Heart left ventricle (tissue), 16 donors: ENCODE measurements at regions not wholly inside any gene's neighbourhood (a gene's known extent, or its start where the extent isn't known, plus 50 kb on each side); places are given as distances from the start of the nearest gene placed in this dataset.
A peak's percentile ranks its signal among the peaks of the same experiment; 100 is the strongest.

Experiments
- ATAC-seq, 4 donors: fragments of 200-7000 bp; cut with Tn5 transposase; one replicate each; pipeline ENCODE4 v1.9.1; 2020 to 2022; ENCODE audit warnings: moderate library complexity in 4 of 4, mild to moderate bottlenecking in 3 of 4, moderate number of reproducible peaks in 1 of 4
- DNase-seq, 5 donors: peaks; one replicate each; pipeline ENCODE4 v3.0.0-alpha.2; 2020
- H3K27ac ChIP-seq, 12 donors: fragments of 200-600 bp; sonication (generic) in 4 of 12; one replicate each; pipeline versions ENCODE4 v1.5.0 to v1.8.0; 2016 to 2022; ENCODE audit warnings: mild to moderate bottlenecking in 2 of 12
- H3K27me3 ChIP-seq, 9 donors: fragments of 200-600 bp; sonication (generic) in 2 of 9; one replicate each; pipeline versions ENCODE4 v1.5.1 to v1.8.0; 2016 to 2022; ENCODE audit warnings: mild to moderate bottlenecking in 3 of 9
- H3K36me3 ChIP-seq, 9 donors: fragments of 200-600 bp; sonication (generic) in 2 of 9; one replicate each; pipeline versions ENCODE4 v1.5.0 to v1.8.0; 2018 to 2022; ENCODE audit warnings: mild to moderate bottlenecking in 2 of 9
- H3K4me1 ChIP-seq, 12 donors: fragments of 200-600 bp; sonication (generic) in 4 of 12; one replicate each; pipeline versions ENCODE4 v1.5.0 to v1.8.0; 2016 to 2022; ENCODE audit warnings: mild to moderate bottlenecking in 3 of 12
- H3K4me3 ChIP-seq, 12 donors: fragments of 200-600 bp; sonication (generic) in 4 of 12; one replicate each; pipeline versions ENCODE4 v1.5.0 to v1.8.0; 2017 to 2022; ENCODE audit warnings: mild to moderate bottlenecking in 9 of 12, moderate library complexity in 4 of 12
- H3K9me3 ChIP-seq, 12 donors: fragments of 200-600 bp; sonication (generic) in 4 of 12; one replicate each; pipeline versions ENCODE4 v1.5.0 to v1.8.0; 2016 to 2022; ENCODE audit warnings: mild to moderate bottlenecking in 1 of 12
- CTCF ChIP-seq, 12 donors: fragments of 200-600 bp; sonication (generic) in 4 of 12; IDR thresholded peaks; one replicate each; pipeline versions ENCODE4 v1.5.0 to v1.8.0; 2018 to 2022; ENCODE audit warnings: antibody characterized with exemption in 12 of 12, mild to moderate bottlenecking in 5 of 12
- POLR2A ChIP-seq, 2 donors: fragments of 450-650 bp; IDR thresholded peaks; one replicate each; pipeline ENCODE4 v1.6.1; 2017; ENCODE audit warnings: antibody characterized with exemption in 2 of 2, mild to moderate bottlenecking in 2 of 2, moderate library complexity in 2 of 2
- WGBS, 4 donors: extraction: QIAGEN DNeasy Blood & Tissue Kit in 2 of 4; methylation state at CpG; one replicate each; pipeline versions ENCODE4 v1.1.5 to v1.1.7; 2013 to 2018; 5-methylcytosine and 5-hydroxymethylcytosine counted together
- intact Hi-C, 10 donors: fragments of 100-400 bp; cut with DNase I; formaldehyde crosslinking; loops; one replicate each; pipeline versions ENCODE4 v1.11.1 to v1.14.2; 2022
- donor health status: ischemic (EF 13 %, LVEDD 7.1; RV severe dilation, severe dysfunction).
- donor health status: healthy with polysubstance abuse.
- donor health status: DM: no; HTN: yes; CAD: no.
- donor health status: DM: no; HTN: no; CAD: no.
- donor health status: ischemic (EF 25% LVEDD 6.9; RV normal size, moderate dysfunction).
- donor health status: ischemic (EF 25% LVEDD 5.7; RV mildly dilated, moderate dysfunction).
- donor health status: healthy.
- donor health status: DM: yes; HTN: yes; CAD: no.
- donor health status: ischemic (EF 35%, LVEDD 5.7; RV mildly dilated, moderate dysfunction).
- donor health status: nonischemic (EF 11% LVEDD 7.7; RV severe dilation, severe dysfunction).
- donor health status: DM: yes; HTN: yes; CAD: no.
- donor health status: PGD.
- donor health status: ischemic (EF 29% LVEDD 5.4; RV normal size, mild dysfunction).
- donor health status: nonischemic (EF 23%, LVEDD 6.1; RV moderate dilation, normal function).

DNA sequence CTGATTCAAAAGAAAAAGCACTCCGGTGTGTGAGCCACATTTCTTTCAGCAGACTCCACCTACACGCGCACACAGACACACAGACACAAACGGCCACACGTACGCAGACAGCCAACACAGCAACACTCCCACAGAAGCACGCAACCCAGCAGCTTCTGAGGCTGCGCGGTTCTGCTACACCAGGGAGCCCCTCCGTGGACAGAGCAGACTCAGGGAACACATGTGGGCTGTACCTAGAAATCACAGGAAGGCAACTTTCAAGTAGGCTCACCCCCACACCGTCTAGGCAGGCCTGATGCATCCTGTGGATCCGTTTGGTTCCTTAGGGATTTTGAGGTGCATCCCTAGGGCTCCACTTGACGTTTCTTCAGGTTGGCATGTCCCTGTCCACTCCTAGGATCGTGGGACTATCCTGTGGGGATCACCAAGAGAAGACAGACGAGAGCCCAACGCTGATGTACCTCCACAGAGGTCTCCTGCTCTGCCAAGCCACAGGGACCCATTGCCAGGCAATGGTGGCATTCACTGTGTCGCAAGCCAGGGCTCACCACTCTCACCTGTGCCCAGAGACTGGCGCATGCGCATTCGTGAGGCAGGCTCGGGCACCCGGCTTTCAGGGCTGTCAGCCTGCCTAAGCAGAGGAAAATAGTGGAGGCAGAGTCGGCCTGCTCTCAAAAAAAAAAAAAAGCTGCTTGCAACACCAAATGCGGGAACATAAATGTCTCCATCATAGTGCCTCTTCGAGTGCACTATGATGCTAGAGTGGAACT lies 2333.3 kb downstream of the TP53TG3F start:
- 75 to 80% (median 75%) methylated on average over 23 to 25 of the region's 25 CpGs for WGBS, 4 donors
- no peaks in the 10 kb centered on the region for H3K4me1 ChIP-seq
- H3K36me3 ChIP-seq: no peaks in the 10 kb centered on the region
- H3K9me3 ChIP-seq: peaks cover 0 to 30% (median 0%) of the 10 kb centered on the region in 12 donors
- no peak overlapping the region for H3K27ac ChIP-seq
- ATAC-seq (no peak), DNase-seq (no peak)
- H3K27me3 ChIP-seq: peaks cover 0 to 6% (median 0%) of the 10 kb centered on the region in 9 donors
- H3K4me3 ChIP-seq: no peak overlapping the region
- TF ChIP-seq POLR2A (IDR thresholded peaks at IDR 0.05): no peak
- no peak for TF ChIP-seq CTCF (IDR thresholded peaks at IDR 0.05)
- intact Hi-C loops: no loop called here

DNA sequence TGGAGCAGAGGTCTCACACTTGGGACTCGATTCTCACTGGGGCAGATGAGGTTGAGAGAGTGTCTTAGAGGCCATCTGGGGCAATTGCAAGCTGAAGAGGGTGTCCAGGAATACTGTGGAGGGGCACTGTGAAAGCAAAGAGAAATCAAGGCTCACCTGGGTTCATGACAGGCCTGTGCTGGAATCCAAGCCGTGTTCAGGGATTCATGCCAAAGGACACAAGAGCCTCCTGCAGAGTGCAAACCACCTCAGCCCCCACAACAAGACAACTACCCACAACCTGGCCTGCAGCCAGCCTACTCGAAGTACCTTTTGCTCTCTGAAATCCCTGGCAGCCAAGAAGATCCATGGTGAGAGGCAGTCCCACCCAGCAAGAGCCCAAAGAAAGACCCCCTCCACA lies 2334.2 kb downstream of the TP53TG3F start:
- WGBS, 4 donors: 27 to 60% (median 41%) methylated on average over 2 to 3 of the region's 3 CpGs

DNA sequence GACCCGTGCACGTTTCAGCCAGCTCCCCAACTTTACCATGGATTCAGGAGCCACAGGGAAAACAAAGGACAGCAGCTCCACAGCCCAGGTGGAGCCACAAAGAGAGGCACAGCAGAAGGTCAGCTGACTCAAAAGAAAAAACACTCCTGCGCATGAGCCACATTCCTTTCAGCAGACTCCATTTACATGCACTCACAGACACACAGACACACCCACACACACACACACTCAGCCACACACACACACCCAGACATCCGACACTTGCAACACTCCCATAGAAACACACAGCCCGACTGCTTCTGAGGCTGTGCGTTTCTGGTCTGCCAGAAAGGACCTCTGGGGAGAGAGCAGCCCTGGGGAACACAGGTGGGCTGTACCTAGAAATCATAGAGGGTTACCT lies 2335.5 kb downstream of the TP53TG3F start:
- Histone ChIP-seq H3K4me1 (peaks cover 0 to 3% (median 0%) of the 10 kb centered on the region in 12 donors), H3K27me3 (peaks cover 0 to 6% (median 0%) of the 10 kb centered on the region in 9 donors), H3K36me3 (no peaks in the 10 kb centered on the region), H3K9me3 (peaks cover 0 to 23% (median 0%) of the 10 kb centered on the region in 12 donors), H3K27ac (no peak overlapping the region), H3K4me3 (peak overlapping the region in 1 of 12 donors; percentile 15)
- DNase-seq (no peak), ATAC-seq (no peak)
- TF ChIP-seq CTCF (IDR thresholded peaks at IDR 0.05): no peak
- TF ChIP-seq POLR2A (IDR thresholded peaks at IDR 0.05): no peak
- intact Hi-C loops: no loop called here
- WGBS, 4 donors: 55 to 73% (median 63%) methylated on average over 4 to 6 of the region's 6 CpGs

More for the DNA sequence above, 2334.2 kb downstream of the TP53TG3F start:
- peaks cover 0 to 24% (median 0%) of the 10 kb centered on the region in 12 donors for H3K9me3 ChIP-seq
- intact Hi-C loops: no loop called here
- H3K27ac ChIP-seq: no peak overlapping the region
- TF ChIP-seq CTCF (IDR thresholded peaks at IDR 0.05) (no peak), POLR2A (IDR thresholded peaks at IDR 0.05) (no peak)
- no peak overlapping the region for H3K4me3 ChIP-seq
- peaks cover 0 to 6% (median 0%) of the 10 kb centered on the region in 9 donors for H3K27me3 ChIP-seq
- no peaks in the 10 kb centered on the region for H3K36me3 ChIP-seq
- ATAC-seq (no peak), DNase-seq (no peak)
- H3K4me1 ChIP-seq: peaks cover 0 to under 1% (median 0%) of the 10 kb centered on the region in 12 donors

DNA sequence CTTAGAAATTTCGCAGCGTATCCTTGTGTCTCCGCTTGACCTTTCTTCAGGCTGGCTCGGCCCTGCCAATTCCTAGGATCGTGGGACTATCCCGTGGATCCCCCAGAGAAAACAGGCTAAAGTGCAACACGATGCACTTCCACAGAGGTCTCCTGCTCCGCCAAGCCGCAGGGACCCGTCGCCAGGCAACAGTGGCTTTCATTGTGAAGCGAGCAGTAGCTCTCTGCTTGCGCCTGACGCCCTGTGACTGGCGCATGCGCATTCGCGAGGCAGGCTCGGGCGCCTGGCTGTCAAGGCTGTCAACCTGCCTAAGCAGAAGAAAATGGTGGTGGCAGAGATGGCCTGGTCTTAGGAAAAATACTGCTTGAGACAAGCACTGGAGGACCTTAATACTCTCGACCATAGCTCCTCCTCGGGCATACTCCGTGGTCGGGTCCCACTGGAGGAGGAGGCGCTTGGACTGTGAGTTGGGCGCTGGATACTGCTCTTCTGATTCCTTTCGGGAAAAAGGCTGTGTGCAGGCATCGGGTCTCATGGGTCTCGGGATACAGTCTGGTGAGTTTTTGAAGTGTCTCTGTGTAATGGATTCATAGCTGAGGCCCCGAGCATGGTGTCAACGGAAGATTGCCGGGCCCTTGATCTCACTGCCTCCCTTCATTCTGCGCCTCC lies 2336.1 kb downstream of the TP53TG3F start:
- DNase-seq (no peak), ATAC-seq (peak in 1 of 4 donors; percentile 39)
- Histone ChIP-seq H3K27me3 (peaks cover 0 to 6% (median 0%) of the 10 kb centered on the region in 9 donors), H3K36me3 (no peaks in the 10 kb centered on the region), H3K4me1 (peaks cover 0 to 3% (median 0%) of the 10 kb centered on the region in 12 donors), H3K9me3 (peaks cover 0 to 23% (median 0%) of the 10 kb centered on the region in 12 donors), H3K27ac (no peak overlapping the region), H3K4me3 (peak overlapping the region in 1 of 12 donors; percentile 15)
- no peak for TF ChIP-seq POLR2A (IDR thresholded peaks at IDR 0.05)
- no peak for TF ChIP-seq CTCF (IDR thresholded peaks at IDR 0.05)
- intact Hi-C loops: no loop called here
- 65 to 75% (median 70%) methylated on average over 33 of the region's 33 CpGs for WGBS, 4 donors
